Islet precursor cell (in vitro differentiated cells): ENCODE measurements at regions not wholly inside any gene's neighbourhood (a gene's known extent, or its start where the extent isn't known, plus 50 kb on each side); places are given as distances from the start of the nearest gene placed in this dataset.
A peak's percentile ranks its signal among the peaks of the same experiment; 100 is the strongest.
"Not testable (repeated sequence)": the region's sequence is repeated elsewhere in the genome, so short reads cannot be mapped to it uniquely, and the experiment has no call there.

Experiments
- DNase-seq: peaks from one replicate; pipeline ENCODE4 v3.0.0-alpha.2; 2018

DNA sequence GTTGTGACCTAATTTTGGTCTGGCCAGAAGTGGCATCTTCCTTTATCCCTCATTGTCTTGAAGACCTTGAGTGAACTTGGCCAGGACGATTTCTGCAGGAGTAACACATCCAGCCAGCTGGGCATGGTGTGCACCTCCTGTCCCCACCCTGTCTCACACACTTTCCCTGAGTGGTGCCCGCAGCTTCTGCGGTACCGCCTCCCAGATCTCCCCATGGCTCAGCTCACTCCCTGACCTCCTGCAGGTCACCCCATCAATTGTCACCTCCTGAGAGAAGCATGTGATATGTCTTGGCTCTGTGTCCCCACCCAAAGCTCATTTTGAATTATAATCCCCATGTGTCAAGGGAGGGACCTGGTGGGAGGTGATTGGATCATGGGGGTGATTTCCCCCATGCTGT is 50.2 kb upstream of the TP53I11 start:
- DNase-seq = no peak

DNA sequence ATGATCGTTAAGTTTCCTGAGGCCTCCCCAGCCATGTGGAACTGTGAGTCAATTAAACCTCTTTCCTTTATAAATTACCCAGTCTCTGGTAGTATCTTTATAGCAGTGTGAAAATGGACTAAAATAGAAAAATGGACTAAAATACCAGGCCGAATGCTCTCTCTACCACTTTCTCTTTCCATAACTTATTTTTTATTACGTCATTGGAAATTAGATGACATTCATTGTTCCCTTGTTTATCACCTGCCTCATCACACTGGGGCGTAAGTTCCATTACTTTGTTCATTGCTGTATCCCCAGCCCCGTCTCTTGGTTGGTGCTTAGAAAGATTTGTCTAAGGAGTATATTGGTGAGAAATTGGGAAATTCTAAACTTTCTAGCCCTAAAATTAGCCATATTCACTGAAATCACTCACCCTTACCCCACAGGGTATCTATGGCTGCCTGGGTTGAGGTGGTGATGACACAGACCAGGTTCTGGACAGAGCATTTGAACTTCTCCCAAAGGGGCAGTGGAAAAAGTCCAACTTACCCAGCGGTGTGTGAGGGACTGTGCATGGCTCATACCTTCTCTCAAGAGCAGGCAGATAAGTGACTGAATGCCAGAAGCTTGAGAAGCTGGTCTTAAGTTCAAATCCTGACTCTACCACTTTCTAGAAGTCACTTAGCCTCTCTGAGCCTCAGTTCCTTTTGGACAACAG is 50.9 kb upstream of the TP53I11 start:
- no peak for DNase-seq

DNA sequence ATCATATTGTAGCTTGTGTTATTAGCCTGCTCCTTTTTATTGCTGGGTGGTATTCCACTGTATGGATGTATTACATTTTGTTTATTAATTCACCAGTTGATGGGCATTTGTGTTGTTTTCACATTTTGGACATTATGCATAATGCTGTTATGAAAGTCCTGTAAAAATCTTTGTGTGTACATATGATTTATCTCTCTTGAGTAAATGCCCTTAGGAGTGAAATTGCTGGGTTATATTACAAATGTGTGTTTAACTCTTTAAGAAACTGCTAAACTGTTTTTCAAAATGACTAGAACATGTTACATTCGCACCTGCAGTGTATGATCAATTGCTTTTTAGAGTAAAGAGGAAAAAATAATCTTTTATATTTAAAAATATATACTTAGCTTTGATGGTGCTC is 54.4 kb upstream of the TP53I11 start:
- no peak for DNase-seq

DNA sequence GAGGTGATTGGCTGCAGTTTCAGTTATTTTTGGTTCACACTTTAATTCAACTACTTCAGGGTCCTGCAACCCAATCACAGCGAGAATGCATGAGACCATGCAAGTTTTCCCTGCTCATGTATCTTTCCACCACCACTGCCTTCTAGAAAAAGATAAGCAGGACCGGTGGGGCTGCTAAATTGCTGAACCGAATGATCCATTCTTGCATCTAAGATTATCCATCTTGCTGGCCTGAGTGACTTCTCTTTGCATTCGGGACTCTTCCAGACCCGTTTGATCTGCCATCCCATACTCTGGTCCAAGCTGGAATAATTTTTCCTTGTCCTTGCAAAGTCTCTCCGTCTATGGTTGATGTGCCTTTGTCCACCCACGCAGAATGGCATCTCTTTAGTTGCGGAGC is 56.3 kb upstream of the TP53I11 start:
- DNase-seq = no peak

DNA sequence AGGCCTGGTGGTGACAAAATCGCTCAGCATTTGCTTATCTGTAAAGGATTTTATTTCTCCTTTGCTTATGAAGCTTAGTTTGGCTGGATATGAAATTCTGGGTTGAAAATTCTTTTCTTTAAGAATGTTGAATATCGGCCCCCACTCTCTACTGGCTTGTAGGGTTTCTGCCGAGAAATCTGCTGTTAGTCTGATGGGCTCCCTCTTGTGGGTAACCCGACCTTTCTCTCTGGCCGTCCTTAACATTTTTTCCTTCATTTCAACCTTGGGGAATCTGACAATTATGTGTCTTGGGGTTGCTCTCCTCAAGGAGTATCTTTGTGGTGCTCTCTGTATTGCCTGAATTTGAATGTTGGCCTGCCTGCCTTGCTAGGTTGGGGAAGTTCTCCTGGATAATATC is 65.3 kb upstream of the TP53I11 start:
- not testable (repeated sequence) for DNase-seq

DNA sequence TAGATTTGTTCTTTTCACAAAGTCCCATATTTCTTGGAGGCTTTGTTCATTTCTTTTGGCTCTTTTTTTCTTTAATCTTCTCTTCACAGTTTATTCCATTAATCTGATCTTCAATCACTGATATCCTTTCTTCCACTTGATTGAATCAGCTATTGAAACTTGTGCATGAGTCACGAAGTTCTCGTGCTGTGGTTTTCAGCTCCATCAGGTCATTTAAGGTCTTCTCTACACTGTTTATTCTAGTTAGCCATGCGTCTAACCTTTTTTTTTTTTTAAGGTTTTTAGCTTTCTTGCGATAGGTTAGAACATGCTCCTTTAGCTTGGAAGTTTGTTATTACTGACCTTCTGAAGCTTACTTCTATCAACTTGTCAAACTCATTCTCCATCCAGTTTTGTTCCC is 65.8 kb upstream of the TP53I11 start:
- DNase-seq = not testable (repeated sequence)

DNA sequence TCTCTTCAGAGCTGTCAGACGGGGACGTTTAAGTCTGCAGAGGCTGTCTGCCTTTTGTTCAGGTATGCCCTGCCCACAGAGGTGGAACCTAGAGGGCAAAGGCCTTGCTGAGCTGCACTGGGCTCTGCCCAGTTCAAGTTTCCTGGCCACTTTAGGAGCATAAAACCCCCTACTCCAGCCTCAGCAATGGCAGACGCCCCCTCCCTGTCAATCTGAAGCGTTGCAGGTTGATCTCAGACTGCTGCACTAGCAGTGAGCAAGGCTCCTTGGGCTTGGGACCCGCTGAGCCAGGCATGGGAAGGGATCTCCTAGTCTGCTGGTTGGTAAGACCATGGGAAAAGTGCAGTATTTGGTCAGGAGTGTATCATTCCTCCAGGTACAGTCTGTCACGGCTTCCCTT is 66.6 kb upstream of the TP53I11 start:
- no peak for DNase-seq

DNA sequence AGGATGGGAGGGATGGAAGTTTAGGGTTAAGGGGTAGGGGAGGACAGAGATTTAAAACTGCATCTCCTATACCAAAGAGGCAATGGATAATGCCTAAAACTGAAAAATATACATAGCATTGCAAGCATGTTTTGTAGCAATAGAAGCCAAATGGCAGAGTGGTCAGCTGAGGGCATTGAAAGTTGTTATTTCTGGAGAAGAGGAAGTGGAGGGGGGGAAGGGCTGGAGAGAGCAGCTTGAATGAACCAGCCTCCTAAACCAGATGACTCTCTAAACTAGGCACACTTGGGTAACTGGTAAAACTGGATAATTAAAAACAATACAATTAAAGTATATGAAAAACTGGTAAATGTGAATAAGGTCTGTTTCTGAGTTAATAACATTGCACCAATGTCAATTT is 70.3 kb upstream of the TP53I11 start:
- DNase-seq = no peak

DNA sequence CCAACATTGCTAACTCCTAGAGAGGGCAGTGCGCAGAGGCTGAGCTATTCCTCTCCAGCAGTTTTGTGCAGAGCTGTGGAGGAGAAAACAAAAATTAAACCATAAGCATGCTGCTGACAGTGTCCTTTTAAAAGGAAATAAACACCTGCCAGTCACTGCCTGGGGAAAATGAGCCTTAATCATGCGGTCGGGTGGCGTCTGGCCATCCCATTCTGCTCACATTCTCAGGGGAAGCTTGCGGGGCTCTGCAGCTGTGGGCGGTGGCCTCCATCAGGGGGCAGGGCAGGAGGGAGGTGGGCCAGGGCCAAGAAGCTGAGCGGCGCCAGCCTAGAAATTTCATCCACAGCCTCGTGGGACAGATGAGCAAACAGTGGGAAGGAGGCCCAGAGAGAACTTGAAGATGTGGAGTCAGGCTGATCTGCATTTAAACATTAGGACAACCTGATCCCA is 71.0 kb upstream of the TP53I11 start:
- DNase-seq = peak; percentile 75

DNA sequence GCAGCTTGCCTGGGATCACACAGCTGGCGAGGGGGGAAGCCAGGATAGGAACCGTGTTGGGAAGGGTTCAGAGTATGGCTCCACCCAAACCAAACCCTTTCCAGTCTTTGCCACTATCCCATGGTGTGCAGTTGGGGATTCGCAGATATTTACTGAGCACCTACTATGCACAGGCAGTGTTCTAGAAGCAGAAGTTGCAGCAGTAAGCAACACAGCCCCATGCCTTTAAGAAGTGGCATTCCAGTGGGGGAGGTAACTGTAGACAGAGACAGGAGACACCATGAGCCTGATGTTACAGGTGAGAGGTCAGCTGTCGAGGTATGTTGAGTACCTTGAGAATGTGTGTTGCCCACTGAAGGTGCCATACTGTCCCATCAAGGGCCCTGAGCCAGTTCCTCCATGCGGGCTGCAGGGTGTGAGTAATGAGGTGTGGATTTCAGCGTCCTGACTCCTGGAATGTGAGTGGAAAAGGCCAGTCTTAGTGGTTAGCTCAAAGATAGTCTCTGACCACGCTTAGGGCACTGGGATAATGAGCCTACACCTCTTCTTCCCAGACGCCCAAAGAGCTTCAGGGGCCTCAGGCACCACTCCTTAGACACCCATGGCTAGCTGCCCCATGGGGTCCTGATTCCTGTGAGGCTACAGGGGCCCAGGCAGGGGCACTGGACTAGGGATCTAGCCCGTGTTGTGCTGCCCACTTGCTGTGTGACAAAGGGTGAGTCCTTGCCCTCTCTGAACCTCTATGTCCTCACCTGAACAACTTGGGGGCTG is 71.8 kb upstream of the TP53I11 start:
- peak; percentile 85 for DNase-seq

DNA sequence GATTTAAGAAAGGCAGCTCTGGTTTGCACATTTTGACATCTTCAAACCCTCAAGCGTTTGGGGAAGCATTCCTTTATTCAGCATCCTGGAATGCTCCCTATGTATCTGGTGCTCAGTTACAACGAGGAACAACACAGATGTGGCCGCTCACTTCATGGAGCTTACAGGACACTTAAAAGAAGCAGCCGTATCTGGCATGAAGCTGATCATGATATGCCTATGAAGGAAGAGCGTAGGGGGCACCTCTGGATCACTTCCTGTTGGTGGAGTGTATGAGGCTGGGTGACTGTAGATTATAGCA is 72.3 kb upstream of the TP53I11 start:
- no peak for DNase-seq

DNA sequence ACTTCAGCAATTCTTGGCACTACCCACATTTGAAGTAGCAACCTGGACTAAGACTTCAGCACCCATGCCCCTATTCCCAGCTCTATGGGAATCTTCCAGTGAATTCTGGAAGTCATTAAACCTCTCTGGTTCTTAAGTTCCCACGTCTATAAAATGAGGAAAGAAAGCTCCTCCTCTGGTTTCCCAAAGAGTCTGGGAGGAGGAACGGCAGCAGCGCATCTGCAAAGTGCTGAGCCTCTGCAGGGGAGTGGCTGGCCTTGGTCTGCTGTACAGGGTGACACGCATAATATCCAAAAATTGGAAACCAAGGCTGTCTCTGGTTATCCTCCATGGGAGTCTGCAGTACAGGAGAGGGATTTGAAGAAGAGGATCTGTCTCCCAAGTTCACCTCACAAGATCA is 73.6 kb upstream of the TP53I11 start:
- no peak for DNase-seq

DNA sequence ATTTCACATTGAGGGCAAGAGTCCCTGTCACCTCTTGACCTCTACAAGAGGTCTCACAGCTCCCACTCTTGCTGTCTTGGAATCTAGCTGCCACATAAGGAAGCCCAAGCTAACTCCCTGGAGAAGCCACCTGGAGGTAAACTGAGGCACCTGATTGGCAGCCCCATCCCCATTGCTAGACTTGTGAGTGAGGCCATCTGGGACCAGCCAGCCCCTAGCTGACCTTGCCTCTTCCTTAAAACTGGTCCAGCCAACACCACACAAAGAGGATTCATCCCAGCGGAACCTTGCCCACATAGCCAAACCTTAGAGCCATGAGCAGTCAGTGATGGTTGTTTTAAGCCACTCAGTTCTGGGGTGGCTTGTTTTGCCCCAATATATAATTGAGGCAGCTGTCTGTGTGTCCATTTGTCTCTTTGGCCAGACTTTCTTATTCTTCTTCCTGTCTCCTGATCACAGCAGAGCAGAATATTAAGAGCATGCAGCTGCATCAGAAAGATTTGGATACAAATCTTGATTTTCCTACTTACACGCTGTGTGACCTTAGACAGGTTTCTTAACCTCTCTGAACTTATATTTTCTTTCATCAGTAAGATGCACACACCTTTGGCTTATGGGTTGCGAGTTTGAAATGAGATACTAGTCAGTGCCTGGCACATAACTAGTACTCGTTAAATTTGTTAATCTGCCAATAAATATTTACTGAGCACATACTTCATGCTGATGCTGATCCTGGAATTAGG is 74.3 kb upstream of the TP53I11 start:
- no peak for DNase-seq

DNA sequence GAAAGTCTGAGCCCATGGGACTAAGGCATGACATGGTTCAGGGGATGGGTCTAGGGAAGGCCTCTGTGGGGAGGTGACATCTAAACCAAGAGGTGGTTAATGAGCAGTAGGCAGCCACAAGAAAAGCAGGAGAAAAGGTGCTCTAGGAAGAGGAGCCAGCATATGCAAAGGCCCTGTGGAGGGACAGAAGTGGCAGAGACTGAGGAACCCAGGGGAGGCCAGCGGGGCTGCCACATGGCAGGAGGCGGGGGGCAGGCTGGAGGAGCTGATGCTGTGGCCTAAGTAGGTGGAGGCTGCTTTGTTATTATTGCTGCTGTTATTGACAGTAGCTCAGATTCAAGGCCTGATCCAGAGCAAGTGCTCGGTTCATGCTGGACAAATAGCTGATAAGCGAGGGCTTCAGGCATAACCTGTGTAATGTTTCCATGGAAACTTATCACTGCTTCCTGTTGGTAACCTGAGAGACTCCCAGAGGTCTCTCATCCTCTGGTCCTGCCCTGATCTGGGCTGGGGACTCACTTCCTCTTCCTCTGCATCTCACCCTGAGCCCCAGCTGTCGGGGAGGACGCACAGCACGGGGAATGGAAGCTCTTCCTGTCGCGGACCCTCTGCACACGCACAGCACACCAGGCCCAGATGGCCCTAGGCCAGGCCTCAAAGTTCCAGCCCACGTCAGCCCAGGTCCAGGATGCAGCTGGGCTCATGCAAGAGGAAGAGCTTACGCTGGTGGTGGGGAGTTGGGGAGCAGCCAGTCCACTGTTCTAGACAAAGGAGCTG is 75.2 kb upstream of the TP53I11 start:
- no peak for DNase-seq

DNA sequence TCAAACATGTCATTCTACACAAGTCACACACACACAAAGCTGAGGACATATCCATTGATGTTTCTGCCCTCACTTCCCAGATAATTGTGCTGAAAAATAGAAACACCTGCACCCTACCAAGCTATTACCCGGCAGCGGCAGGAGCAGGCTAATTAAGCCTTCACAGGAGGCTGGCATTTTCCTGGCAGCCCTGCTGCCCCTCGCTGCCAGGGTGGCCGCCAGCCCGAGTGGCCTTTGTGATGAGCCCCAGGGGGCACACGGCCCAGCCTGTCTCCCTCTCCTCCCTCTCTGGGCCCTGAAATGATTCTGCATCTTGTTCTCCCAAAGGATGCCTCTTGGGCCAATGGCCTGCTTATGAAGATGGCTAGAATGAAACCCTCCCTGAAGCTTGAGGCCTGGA is 76.2 kb upstream of the TP53I11 start:
- DNase-seq = no peak

DNA sequence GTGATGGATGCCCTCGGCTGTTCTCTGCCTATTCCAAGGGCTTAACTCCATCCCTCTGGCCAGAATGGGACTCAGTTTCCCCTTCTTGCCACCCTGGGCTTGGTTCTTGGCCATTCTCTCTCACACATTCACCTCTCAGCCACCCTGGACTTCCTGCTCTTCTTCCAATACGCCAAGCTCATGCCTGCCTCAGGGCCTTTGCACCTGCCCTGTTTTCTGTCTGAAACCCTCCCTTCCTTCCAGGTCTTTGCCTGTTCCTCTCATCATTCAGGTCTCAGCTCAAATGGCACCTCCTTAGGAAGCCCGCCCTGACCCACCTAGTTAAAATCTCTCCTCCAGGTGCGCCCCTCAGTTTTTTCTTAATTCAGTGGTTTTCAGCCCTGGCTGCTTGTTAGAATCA is 76.6 kb upstream of the TP53I11 start:
- DNase-seq = no peak

DNA sequence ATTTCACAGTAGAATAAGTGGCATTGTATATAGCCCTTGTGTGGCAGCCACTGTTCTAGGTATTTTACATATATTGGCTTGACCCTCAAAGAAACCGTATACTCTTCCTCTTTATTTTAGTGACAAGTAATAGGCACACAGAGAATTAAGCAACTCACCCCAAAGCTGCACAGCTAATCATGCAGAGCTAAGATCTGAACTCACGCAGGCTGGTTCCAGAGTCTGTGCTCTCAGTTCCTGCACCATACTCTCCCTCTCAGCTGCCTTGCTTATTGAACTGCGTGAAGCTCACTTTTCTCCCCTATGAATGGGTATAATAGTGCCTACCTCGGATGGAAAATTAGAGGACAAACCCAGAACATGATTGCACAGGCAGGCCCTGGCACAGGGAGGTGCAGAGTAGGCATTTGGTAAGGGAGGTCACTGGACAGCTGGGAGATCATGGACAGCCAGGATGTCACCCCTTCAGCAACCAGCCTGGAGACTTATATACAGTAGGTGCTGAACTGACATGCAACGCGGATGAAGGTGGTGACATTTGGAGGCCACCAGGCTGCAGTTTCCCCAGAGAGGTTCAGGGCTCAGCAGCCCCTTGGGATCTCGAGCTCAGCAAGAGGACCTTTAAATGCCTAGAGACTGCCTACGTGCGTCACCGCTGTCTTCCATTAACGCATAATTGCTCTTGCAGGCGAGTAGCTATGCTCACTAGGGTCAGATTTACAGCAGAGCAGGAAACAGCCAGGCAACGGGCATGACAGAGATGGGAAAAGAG is 78.4 kb upstream of the TP53I11 start:
- no peak for DNase-seq

DNA sequence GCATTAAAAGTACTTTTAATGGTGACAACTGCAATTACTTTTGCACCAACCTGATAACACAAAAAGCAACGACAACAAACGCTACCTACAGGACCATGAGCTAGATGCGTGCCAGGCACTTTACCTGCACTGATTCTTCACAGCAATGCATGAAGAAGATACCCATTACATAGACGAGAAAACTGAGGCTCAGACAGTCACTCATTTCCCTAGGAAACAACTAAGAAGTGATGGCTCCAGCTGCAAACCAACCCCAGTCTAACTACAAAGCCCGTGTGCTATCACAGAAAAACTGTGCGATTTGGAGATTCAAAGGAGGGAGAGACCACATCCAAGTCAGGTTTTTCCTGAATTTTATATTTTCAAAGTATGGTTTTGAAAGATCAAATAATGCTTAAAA is 80.1 kb upstream of the TP53I11 start:
- DNase-seq = no peak

DNA sequence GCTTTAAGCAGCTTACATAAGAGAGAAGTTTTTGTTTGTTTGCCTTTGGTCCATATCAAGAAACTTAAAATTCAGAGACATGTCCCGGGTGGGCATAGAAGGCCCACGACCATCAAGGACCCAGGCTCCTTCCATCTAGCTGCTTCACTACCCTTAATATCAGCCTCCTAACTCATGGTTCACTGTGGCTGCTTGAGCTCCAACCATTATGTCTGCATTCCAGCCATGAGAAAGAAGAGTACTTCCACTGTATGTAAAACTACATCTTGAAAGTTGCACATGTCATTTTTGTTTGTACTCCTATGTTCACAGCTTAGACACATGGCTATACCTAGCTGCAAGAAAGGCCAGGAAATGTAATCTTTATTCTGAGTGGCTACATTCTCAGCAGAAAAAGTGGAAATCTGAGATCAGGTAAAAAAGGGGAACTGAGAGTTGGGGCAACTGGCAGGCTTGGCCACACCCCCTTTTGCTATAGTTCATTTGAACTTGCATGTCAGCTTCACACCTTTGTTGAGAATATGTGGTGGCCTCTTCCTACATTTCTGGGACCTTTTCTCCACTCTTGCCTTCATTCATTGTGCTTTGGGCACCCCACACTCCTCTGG is 81.3 kb upstream of the TP53I11 start:
- no peak for DNase-seq

DNA sequence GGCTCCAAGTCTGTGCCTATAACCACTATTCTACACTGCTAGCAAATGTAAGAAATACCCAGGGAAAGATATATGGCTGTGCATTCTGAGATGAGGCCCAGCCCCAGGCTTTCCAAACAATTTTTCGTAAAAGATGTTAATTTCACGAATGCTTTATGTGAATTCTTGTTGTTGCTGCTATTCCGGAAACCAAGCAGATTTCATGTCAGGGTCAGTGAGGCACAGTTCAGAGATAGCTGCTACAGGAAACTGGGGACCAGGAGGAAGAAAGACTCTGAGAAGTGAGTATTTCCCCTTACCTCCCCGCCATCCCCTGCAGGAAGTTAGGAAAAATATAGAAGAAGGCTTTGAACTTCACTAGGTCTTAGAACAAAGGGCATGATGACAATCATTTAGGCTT is 84.7 kb upstream of the TP53I11 start:
- no peak for DNase-seq

DNA sequence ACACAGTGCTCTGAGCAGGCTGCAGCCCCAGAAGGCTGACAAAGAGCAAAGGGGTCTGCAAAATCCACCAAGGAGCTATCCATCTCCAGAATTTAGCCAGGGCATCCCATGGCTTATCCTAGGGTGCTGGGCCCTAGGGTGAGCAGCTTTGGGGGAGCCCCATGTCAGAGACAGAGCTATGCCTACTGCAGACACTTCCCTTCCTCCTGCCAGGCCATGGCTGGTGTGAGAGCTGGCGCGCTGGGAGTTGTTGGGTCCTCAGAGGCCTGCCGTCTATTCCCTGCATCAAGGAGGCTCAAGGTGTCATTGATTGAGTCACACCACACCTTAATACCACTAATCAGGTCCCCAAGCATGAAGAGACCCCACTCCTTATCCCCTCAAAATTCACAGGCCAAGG is 85.3 kb upstream of the TP53I11 start:
- no peak for DNase-seq

DNA sequence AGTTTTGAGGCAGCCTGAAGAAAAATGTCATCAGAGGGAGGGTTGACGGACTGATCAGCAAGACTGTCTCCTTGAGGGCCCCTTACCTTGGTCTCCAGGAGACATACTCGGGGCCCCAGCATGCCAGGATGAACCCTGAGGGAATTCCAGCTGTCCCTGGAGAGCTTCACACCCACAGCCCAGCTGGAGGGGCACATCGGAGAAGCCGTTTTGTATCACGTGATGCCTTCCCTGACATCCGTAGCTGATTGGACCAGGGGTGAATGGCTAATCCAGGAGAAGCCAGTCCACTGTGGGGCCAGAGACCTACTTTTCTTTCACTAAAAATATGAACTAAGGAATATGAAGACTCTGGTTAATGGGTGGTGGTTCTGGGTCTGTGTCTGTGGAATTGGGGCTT is 86.0 kb upstream of the TP53I11 start:
- no peak for DNase-seq
